HG03378 (cell line): ENCODE measurements at regions not wholly inside any gene's neighbourhood (a gene's known extent, or its start where the extent isn't known, plus 50 kb on each side); places are given as distances from the start of the nearest gene placed in this dataset.
"Not testable (repeated sequence)": the region's sequence is repeated elsewhere in the genome, so short reads cannot be mapped to it uniquely, and the experiment has no call there.

Experiments
- ATAC-seq: cut with Tn5 transposase; IDR thresholded peaks from one replicate; pipeline ENCODE4 v1.9.1; 2021; ENCODE audit warnings: mild to moderate bottlenecking, moderate library complexity; ENCODE audit not compliant: unreplicated experiment

DNA sequence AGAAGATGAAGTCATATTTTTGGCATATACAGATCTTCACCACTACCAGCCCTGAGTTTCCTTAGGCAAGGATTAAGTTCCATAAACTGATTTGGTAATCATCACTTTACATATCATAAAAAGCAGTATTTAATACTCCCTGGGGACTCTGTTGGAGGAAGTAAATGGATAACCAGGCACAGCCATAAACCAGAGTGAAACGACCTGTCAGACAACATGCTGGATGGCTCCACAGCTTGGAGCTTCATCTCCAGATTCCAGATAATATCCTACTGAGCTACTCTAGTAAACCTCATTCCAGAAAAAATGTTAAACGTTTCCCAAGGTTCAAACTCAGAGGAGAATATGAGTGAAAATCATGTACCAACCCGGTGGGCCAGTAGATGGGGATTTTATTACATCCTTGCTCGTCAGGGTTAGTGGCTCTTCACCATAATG lies 109.2 kb downstream of the BASP1 start:
- no peak for ATAC-seq

GRCh38 chr5:17327048-17327625 lies 109.7 kb downstream of the BASP1 start:
- ATAC-seq, result no peak

DNA sequence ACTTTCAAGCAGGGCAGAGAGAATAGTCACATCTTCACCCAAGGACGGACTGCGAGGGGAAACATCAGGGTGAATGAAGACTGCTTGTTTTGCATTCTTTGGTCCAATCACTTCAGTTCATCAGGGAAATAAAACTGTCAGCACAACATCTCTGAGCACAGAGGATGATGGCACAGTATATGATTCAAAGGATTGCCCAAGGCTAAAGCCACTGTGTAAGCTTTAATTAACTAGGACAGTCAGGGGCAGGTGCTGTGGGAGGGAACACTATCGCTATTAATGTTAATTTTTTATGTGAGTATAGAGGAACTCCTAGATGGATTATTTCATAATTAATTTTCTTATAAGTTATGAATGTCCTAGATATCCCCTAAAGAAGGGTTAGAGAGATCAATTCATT lies 112.1 kb downstream of the BASP1 start:
- no peak for ATAC-seq

DNA sequence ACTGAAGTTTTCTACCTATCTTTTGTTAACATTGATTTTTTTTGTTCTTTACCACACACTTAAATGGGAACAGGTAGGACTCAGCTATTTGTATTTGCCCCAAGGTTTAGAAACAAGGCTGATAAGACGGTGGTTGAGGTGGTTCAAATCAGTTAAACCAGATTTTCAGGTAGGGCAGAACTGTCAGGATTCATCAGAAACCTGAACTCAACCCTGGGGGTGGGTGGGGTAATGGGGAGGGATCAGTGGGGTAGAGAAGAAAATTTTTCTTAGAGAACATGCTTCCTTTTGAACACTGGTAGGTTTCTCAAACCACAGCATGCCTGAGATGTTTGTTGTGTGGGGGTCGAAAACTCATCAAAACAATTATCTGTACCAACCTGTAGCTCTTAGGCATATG lies 113.0 kb downstream of the BASP1 start:
- ATAC-seq, result no peak

- ATAC-seq, result no peak
Observed at GRCh38 chr5:17331651-17332050, 114.2 kb downstream of the BASP1 start.

GRCh38 chr5:17333755-17334154 lies 116.3 kb downstream of the BASP1 start:
- no peak for ATAC-seq

GRCh38 chr5:17336054-17336453 lies 118.6 kb downstream of the BASP1 start:
- ATAC-seq, result no peak

GRCh38 chr5:17336723-17337122 lies 119.3 kb downstream of the BASP1 start:
- not testable (repeated sequence) for ATAC-seq

GRCh38 chr5:17339841-17340240 lies 122.4 kb downstream of the BASP1 start:
- ATAC-seq, result no peak

DNA sequence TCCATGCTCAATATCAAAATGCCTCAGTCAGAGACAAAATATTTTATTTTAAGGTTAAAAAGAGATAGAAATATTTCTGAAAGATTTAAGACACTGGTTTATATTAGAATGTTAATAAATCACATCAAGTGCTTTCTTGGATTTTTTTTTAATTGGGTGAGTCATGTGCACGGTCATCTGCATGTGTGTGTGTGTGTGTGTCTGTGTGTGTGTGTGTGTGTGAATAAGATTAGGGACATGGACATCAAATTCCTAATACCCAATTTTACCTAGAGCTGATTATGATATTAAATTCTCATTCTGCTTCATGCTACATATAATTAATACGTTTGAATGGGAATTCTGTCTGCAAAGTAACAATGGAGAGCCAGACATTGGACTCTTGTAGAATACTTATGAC lies 122.9 kb downstream of the BASP1 start:
- no peak for ATAC-seq

GRCh38 chr5:17340819-17341218 lies 123.4 kb downstream of the BASP1 start:
- no peak for ATAC-seq

DNA sequence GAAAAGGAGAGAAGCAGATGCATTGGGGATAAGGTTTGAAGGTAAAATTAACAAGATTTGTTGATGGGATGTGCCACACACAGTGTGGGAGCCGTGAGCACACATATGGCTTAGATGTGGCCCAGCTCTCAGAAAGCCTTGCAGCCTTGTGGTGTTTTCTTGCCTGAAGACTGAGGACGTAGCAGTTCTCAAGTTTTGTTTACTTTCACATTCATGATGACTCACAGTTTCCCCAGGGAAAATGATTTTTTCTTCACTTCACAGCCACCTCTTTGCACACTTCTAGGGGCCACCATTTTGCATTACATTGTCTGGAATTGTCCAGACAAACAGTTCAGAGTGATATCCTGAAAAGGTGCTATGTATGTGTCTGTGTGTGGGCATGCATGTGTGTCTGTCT lies 126.2 kb downstream of the BASP1 start:
- peak; percentile 97 for ATAC-seq

DNA sequence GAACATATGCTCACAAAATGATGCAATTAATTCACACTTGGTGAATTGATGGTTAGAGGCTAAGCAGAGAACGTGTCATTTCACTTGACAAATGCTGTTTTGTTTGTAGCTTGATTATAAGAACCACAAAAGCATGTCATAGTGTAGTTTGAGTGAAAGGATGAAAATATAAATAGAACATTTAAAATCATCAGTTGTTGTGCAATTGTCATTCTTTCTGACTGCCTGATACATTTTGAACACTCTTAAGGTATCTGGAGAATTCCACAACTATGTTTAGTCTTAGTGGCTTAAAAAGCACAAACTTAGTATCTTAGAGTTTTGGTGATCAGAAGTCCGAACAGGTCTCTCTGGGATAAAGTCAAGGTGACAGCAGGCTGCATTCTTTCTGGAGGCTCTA lies 129.4 kb downstream of the BASP1 start:
- no peak for ATAC-seq

GRCh38 chr5:17352223-17352622 lies 134.8 kb downstream of the BASP1 start:
- ATAC-seq, result no peak

DNA sequence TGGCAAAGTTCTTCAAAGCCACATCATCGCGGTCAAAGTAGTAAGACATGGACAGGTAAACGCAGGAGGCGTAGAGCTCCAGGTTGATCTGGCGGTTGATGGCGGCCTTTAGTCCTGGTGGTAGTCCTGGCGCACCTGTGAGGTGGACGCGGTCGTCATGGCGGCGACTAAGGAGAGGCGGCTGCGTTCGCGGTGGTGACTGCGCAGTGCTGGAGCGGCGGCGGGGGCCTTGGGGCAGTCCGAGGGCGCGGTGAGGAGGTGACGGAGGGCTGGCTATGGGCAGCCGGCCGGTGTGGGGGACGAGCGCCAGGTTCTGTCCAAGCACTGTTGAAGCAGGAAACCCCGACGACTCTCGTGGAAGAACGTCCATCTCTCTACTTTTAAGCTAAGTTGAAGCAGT lies 136.8 kb downstream of the BASP1 start:
- ATAC-seq, result no peak

GRCh38 chr5:17355586-17356346 lies 138.3 kb downstream of the BASP1 start:
- ATAC-seq, result no peak

DNA sequence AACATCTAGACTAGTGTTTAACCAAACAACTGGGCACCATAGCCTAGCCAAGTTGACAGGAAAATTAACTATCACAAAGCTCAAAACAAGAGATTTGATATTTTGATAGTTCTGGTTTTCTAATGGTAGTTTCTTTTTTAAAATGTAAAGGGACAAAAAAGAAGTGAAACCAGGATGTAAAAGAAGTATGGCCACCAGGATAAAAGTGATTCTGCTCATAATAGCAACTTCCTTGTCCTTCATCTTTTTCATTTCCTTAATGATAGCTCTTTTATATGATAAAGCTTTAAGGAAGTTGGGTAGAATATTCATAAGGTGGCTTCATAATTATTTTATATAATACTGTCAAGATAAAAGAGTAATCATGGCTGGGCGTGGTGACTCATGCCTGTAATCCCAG lies 139.1 kb downstream of the BASP1 start:
- ATAC-seq, result no peak

GRCh38 chr5:17357504-17357903 lies 140.1 kb downstream of the BASP1 start:
- ATAC-seq, result no peak

- no peak for ATAC-seq
Observed at GRCh38 chr5:17358031-17358430, 140.0 kb upstream of the TAF11L2 start.

DNA sequence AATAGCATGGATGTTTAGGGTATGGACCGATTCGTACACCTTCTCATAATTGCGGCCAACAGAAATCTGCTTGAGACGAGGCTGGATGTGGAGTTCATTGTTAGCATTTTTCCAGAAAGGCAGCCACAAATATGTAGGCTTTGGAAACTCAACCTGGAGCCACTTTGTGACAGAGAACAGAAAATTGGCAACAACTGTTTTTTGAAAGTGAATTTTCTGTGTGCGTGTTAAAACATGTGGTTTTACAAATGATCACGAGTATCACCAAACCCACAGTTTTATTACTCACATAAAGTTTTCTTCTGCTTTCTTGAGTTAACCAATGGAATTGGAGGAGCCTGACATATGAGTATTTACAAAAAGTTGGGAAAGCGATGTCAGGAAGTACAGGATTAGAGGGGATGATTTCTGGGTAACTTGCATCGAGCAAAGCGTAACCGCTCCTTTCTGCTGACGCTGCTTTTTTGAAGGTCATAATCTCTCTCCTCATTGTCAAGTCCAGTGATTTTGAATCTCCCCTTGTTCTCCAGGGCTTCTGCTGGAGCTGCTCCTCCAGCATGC lies 138.5 kb upstream of the TAF11L2 start:
- ATAC-seq, result no peak

DNA sequence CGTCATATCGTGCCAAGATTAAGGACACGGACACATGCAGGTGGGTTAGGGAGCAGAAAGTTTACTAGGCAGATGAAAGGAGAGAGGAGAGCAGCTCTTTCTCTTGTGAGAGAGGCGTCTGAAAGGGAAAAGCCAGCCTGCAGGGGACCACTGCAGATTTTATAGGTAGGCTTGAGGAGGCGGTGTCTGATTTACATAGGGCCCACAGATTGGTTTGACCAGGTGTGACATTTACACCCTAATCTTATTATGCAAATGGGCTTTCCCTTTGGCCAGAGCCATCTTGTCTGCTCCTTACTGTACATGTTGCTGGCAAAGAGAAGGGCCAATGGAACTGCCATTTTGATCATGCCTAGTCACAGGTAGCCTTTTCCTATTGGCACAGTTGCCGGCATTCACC lies 137.2 kb upstream of the TAF11L2 start:
- ATAC-seq, result no peak

DNA sequence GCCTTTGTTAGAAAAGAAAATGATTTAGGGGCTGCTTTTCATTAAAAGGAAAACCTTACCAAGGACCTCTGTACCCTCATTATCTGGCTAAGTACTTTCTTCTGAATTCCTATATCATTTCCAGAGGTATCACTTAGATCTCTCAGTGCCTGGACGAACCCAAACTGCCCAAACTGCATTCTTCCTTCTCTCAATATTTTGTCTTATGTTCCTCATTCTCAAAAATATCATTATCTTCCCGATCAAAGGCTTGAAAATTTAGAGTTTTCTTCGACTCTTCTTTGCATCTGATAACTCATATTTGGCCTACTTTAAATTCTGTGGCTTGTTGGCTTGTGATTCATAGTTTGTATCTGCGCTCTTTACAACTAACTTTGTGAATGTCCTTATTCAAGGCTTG lies 136.7 kb upstream of the TAF11L2 start:
- ATAC-seq, result no peak
